Hematopoietic multipotent progenitor cell (in vitro differentiated cells): ENCODE measurements at regions not wholly inside any gene's neighbourhood (a gene's known extent, or its start where the extent isn't known, plus 50 kb on each side); places are given as distances from the start of the nearest gene placed in this dataset.

Experiments
- DNase-seq, 3 donors: peaks; one replicate each; pipeline ENCODE4 v3.0.0-alpha.2; 2011 to 2015; ENCODE audit warnings: low read depth in 2 of 3, low spot score in 2 of 3

DNA sequence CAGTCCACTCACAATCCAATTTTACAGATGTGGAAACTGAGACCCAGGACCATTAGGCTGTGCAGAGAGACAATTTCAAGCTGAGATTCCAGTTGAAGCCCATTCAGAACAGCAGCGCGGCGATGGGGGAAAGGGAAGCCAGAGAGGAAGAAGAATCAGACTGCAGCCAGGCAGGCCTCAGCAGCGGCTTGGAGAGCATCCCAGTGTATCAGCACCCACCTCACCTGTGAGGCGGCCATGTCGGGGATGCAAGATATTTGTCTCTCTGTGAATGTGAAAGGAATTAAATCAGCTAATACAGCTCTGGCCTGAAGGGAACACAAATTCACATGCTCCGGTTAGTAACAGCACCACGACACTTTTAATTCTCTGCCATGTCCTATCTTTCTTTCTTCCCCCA lies 198.0 kb upstream of the SOX11 start:
- no peak for DNase-seq

DNA sequence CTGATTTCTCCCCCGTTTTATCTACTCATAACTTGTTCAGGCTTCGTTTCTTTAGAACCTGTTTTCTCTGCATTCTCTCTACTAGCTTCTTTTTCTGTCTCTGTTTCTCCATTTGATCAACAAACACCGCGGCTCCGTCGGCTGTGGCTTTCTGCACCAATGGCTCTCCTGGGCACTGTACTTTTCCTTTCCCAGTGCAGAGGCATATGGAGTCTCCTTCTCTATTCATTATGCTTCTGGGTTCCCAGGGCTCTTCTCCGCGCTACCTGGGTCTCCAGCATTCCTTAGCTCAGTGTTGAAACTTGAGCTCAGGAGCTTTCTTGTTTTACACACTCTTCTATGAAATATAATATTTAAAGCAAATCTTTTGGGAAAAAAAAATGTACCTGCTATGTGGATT lies 196.6 kb upstream of the SOX11 start:
- no peak for DNase-seq

DNA sequence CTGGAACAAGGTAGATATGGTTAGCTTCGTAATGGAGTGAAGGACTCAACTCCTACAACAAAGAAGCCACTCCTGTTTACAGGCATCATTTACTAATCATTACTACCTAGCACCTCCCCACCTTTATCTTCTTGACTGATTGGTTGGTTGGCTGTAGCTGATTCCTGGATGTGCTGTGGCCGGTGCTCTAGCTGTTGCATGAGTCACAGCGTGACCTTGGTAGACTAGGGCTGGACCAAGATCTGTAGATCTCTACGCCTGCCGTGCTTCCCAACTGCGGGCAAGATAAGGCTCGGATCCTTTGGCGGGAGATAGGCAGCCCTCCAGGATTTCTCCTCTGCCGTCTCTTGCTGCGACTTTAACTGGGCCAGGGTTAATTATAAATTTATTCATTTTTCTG lies 194.3 kb upstream of the SOX11 start:
- no peak for DNase-seq

DNA sequence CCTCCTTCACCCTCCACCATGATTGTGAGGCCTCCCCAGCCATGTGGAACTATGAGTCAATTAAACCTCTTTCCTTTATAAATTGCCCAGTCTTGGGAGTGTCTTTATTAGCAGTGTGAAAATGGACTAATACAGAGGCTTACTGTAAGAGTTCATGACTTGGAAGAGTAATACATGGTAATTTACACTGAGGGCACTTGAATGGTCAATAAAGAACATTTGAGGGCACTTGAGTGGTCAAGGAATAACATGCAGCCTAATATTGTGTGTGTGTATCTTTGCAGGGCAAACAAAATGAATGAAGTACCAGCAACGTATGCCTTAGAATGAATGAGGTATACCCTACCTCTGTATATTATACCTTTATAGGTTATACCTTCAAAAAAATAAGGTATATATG lies 190.4 kb upstream of the SOX11 start:
- DNase-seq = no peak

DNA sequence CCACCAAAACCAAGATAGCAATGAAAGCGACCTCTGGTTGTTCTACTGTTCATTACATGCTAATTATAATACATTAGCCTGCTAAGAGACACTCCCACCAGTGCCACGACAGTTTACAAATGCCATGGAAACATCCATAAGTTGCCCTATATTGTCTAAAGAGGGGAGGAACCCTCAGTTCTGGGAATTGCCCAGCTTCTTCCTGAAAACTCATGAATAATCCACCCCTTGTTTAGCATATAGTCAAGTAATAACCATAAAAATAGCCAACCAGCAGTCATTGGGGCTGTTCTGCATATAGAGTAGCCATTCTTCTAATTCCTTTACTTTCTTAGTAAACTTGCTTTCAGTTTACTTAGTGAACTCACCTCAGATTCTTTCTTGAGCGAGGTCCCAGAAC lies 189.8 kb upstream of the SOX11 start:
- DNase-seq = no peak

DNA sequence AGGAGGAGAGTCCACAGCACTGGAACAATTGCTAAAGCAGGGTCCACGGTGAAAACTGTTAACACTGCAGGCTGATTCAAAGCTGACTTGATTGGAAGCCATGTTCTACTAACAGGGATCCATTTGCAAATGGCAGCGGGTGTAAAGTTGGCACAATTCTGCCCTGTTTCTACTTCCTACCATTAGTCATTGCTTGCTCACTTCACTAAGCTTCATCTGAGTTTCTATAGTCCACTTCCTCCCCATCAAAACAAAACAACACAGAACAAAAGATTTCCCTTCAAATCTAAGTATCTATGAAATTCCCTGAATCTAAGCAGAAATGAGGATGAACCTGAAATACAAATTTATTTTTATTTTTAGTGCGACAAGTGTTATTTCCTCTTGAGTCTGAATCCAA lies 187.4 kb upstream of the SOX11 start:
- DNase-seq = no peak

DNA sequence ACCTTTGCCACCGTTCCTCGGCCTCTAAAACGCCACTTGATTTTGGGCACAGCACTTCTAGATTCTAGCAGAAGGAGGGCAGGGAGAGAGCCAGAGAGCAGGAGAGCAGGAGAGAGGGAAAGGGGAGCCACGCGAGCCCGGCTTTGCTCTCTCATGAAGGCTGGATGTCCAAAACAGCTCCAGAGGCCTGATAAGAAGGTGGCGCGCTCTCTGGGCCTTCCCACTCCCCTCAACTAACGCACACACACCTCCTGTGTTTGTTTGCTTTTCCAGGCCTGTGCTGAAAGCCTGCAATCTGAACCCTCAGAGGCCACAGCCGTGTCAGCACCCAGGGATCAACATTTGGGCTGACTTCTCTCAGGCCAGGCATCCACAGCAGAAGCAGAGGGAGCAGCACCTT lies 184.8 kb upstream of the SOX11 start:
- DNase-seq = no peak

DNA sequence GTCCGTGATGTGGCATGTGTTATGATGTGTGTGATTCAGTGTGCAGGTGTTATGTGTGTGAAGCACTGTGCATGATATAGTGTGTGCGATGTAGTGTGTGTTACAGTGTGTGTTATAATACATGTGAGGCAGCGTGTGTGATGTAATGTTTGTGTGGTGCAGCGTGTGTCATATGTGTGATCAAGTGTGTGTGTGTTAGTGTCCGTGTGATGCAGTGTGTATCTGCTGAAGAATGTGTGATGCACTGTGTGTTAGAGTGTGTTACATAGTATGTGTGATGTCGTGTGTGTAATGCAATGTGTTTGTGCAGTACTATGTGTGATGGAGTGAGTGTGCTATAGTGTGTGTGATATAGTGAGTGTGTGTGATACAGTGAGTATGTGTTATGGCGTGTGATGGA lies 182.8 kb upstream of the SOX11 start:
- DNase-seq = no peak

DNA sequence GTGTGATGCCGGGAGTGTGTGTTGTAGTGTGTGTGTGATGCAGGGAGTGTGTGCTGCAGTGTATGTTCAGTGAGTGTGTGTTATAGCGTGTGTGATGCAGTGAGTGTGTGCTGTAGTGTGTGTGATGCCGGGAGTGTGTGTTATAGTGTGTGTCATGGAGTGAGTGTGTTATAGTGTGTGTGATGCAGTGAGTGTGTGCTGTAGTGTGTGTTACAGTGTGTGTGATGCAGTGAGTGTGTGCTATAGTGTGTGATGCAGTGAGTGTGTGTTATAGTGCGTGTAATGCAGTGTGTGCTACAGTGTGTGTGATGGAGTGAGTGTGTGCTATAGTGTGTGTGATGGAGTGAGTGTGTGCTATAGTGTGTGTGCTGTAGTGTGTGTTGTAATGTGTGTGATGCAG lies 182.1 kb upstream of the SOX11 start:
- DNase-seq = no peak

DNA sequence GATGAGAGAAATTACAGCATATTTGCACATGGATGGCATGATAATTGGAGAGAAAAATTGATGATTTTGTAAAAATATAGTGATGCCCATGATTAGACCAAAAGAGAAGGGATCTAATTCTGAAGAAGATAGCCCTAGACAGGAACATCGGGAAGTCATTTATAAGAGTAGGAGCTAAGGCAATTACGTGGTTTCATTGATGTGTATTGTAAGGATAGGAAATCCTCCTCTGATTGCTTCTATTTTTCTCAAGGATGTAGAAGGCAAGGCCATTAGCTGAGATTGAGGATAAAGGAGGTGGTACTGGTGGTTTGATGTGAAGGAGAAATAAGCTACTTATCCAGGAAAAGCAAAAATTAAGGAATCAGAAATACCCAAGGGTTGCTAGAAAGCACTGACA lies 176.5 kb upstream of the SOX11 start:
- DNase-seq = no peak

DNA sequence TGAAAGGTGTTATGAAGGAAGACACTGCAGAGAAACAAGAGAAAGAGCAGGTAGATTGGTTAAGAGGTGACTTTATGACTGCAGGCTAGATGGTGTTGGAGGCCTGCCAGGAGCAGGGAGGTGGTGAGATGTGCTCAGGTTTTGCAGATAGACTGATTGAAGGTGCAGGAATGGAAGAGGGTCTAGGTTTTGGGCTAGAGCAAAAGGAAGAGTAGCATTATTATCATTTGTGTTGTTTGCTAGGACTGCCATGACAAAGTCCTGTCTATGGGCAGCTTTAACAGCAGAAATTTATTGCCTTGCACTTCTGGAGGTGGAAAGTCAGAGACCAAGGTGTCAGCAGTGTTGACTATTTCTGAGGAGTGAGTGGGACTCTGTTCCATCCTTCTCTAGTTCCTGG lies 172.9 kb upstream of the SOX11 start:
- no peak for DNase-seq

DNA sequence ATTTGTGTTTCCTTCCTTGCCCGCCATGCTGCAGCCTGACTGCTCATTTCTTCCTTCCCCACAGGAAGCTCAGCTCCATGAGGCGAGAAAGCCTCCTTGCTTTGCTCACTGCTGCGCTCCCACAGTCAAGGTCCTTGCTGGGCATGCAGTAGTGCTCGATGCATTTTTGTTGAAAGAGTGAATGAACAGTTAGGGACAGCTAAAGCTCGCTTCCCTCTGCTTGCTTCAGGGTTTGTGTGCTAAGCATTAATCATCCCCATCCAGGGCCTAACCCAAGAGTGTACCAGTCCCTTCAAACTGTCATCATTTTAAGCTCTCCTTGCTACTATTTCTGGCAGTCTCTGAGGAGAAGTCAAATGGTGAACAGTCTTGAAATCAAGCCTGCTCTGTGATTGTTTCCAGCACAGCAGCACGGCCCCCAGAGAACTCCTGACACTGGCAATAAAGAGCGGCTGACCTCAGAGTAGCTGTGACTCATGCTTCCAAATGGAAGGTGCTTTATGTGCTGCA lies 171.7 kb upstream of the SOX11 start:
- DNase-seq = no peak

DNA sequence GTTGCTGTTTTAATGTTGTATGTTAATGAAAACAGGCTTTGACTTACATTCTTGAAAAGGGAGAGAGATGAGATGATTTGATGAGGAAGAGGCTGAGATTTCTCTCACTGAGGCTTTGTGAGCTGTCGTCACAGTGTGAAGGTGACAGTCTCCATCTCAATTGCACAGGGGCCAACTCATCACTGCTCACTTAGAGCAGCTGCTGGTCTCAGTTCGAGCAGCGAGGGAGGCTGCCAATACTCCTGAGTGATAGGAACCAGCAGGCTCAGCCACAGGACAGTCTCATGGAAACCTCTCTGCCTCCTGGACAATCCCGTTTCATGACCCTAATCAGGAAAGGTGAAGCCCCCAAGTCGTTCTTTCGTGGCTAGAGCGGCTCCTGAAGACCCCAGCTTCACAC lies 170.7 kb upstream of the SOX11 start:
- no peak for DNase-seq

DNA sequence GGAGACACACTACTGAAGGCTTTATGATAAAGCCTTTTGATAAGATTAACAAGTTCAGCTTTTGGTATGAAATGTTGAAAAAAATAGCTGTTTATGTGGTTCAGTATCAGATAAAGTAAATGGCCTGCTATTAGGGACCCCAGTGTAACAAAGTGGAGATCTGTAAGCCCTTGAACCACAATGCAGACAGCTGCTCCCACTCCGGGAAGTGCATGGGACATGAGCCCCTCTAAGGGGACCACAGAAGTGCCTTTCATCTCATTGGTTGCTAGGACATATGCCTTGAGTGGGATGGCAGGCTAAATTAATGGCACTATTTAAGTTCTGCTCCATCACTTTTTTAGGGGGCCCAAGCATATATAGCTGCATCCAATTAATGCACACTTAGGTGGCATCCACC lies 167.6 kb upstream of the SOX11 start:
- no peak for DNase-seq

DNA sequence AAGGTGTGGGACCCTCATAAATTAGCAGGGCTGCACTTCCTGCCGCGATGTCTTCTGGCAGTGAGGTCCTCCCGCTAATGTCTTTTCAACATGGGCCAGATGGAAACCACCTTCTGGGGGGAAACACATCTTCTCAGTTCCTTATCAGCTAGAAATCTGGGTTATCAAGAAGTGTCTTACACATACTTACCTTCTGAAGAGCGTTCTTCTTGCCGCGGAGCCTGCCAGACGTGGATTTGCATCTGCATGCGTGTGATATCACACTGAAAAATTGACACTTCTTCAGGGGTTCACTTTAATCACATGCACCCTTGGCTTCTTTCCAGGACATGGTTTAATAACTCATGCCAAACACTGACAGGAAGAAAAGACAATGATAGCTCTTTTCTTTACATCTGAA lies 163.5 kb upstream of the SOX11 start:
- DNase-seq = no peak

DNA sequence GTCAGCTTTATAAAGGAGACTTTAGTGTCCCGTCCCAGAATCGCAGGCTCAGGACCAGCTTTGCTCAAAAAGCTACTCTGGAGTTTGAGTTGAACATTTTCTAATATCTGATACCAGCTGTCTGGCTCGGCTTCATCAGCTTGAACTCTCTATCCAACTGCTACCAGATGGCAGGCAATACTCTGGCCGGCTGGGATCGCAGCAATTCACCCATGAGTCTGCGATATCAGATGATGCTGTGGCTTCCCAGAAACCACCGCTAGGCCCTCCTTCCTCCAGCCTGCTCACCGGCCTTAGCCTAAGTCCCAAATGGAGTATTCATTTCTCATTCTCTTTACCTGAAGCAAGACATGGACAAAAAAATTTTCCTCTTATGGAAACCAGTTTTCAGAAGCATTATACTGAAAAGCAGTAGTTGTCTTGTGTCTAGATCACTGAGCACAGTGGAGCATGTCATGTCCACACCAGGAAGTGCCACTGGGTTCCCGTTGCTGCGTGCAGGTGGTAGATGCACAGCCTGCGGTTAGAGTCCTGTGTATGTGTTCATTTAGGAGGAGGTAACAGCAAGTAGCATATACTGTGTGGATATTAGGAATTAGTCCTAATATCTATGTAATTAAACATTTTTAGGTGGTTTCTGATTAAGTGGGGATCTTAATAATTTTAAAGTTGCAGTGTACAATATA lies 162.0 kb upstream of the SOX11 start:
- DNase-seq = no peak

DNA sequence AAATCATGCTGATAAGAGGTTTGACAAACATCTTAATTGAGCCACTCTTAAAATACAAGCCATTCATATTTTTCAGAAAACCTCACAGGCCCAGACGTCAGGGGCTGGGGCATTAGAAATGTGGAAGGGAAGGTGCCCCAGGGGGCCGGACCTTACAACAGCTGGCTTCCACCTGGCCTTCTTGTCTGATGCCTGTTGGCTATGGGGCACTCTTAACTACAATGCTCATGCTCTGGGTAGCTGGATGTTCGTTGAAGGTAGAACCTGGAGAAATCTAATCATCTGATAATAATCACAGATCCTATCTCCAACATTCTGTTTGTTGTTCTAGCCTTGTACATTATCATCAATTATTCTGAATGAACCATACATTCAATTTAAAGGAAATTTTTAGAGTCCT lies 156.9 kb upstream of the SOX11 start:
- no peak for DNase-seq

DNA sequence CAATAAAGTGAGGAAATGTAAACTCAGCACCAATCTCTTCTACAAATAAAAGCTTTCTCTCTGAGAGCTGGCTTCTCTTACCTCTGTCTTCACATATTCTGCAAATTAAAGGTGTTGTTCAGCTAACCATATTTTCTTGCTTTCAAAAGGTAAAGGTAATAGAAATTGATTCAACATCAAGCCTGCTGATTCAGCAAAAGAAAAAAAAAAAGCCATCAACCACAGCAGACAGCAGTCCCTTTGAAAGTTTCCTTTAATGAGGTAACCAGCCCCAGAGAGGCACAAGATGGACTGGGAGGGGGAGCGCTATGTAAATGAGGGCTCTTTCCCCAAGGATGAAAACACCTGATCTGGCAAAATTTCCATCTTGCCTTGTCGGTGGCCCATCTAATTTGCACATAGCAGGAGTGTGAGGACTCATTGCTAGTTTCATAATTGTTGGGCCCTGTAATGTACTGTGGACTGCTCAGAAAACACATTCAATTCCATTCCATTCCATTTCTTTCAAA lies 154.9 kb upstream of the SOX11 start:
- no peak for DNase-seq

DNA sequence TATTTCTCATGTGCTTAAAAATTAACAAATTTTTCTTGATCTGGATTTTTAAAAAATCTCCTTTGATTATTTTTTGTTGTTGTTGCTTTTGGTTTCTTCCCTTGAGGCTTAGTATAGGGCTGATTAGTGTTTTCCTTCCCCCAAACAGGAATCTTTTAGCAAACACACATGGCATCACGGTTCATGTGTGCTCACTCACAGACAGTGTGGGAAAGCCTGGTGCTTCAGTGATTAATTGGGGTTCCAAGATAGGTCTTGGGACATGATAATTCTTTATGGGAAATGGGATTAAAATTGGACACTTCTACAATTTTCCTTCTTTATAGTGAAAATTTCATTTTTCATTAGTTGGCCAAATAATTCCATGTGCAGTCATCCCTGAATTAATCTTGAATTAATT lies 153.9 kb upstream of the SOX11 start:
- no peak for DNase-seq

DNA sequence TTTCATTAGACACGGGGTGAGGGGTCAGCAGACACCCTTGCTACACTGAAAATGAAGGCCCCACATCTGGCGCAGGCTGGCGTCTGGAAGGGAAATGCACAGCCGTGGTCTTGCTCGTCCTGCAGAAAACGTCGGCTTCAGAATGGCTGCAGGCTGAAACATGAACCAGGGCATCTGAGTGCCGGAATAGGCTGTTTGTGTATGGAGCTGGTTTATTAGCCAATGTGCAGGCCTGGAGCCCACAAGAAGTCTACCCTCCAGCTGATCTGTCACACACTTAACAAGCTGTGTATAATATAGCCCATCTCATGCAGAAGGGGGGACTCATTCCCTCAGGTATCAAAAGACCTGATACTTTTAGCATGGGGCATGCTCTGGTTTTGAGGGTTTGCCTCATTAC lies 153.4 kb upstream of the SOX11 start:
- no peak for DNase-seq

DNA sequence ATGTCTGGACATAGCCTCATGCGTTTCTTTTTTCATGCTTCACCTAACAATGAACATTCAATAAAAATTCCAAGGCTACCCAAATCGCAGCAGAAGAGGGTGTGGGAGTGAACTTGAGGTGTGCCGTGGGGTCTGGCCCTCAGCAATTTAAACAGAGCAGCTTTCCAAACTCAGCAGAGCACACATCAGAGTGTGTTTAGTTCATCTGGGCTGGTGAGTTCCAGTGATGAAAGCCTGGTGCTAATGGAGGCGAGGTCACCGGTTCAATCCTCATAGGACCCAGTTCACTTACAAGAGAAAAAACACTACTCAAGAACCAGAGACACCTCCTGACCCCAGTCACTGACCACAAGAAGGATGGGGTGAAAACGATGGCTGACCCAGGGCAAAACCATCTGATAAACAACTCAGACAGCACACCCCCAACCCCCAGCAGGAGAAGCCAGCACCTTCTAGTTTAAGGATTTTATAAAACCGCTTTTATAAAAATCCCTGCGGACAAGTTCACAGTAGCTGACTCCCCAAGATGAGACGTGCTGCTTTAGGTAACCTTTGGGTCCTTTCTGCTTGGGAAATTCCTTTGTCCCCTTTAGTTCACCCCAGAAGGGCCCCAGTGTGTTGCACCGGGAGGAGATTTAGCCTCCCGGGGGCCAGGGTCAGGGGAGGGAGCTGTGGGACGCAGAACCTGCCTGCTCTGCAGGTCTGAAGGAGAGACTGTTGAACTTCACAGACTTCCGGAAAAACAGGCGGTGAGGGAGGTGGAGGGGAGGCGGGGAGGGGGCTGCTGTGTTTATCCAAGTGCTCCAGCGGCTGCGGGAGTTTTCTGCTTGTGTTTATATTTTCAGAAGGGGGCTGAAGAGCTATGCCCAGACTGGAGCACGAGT lies 152.7 kb upstream of the SOX11 start:
- no peak for DNase-seq

DNA sequence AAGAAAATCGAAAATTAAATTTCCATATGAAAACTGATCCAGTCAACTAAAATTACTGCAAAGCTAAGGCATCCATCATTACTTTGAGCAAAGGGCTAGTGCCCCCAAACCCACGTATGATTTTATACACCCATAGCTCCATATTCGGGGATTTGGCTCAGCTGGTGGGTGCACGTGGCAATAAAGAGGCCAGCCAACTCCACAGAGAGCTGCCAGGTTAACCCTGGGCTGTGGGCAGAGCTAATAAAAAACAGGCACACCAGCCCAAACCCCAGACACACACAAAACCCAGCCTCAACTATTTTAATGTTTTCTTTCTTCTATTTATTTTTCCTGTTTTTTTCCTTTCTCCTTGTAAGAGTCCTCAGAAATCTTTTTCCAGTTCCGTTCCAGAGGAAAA lies 151.3 kb upstream of the SOX11 start:
- DNase-seq = no peak
